Stimulated activated CD8-positive, alpha-beta memory T cell treated with anti-CD3 and anti-CD28 coated beads, Interleukin-12 subunit alpha, Interleukin-12 subunit beta, amount 100 ng/mL, for 4 hours (primary cell): ENCODE measurements at regions not wholly inside any gene's neighbourhood (a gene's known extent, or its start where the extent isn't known, plus 50 kb on each side); places are given as distances from the start of the nearest gene placed in this dataset.
"Not testable (repeated sequence)": the region's sequence is repeated elsewhere in the genome, so short reads cannot be mapped to it uniquely, and the experiment has no call there.

Experiments
- DNase-seq: peaks from one replicate; pipeline ENCODE4 v3.0.0-alpha.2; 2020; ENCODE audit warnings: low read depth

GRCh38 chr2:147414656-147415055 is 430.2 kb upstream of the ACVR2A start:
- DNase-seq = not testable (repeated sequence)

DNA sequence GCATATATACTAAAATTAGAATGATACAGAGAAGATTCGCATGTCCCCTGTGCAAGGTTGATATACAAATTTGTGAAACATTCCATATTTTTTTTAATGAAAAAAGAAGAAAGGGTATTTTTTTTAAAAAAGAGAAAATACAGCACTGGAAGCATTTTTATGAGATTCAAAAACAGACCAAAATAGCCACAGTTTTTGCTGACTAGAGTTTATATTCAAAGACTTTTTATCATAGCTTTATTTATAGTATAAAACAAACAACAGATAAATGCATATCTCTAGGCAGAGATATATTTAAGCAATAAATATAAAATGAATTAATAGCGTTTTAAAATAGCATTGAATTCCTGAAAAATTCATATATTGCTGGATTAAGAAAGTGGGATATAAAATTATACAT is 436.5 kb upstream of the ACVR2A start:
- DNase-seq = no peak

GRCh38 chr2:147405651-147406050 is 439.2 kb upstream of the ACVR2A start:
- DNase-seq = no peak

DNA sequence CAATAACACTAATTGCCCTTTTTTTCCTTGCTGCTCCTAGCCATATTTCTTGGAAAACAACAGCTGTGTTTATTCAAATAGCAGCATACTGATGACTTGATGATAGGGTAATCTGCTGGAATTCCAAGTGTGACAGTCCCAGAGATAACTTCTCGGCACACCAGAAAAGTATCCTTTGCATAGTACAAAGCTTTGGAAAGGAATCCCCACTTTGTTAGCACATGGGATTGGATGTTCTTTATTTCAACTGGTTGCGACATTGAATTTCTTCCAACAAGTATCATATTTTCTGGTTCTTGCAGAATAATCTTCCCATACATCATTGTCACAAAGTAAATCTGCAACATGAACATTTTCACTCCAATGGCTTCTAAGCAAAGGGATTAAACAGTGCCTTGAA is 445.8 kb upstream of the ACVR2A start:
- no peak for DNase-seq

- DNase-seq = no peak
These were observed 446.5 kb upstream of the ACVR2A start for GRCh38 chr2:147398301-147398700.

GRCh38 chr2:147396890-147397289 is 447.9 kb upstream of the ACVR2A start:
- no peak for DNase-seq

DNA sequence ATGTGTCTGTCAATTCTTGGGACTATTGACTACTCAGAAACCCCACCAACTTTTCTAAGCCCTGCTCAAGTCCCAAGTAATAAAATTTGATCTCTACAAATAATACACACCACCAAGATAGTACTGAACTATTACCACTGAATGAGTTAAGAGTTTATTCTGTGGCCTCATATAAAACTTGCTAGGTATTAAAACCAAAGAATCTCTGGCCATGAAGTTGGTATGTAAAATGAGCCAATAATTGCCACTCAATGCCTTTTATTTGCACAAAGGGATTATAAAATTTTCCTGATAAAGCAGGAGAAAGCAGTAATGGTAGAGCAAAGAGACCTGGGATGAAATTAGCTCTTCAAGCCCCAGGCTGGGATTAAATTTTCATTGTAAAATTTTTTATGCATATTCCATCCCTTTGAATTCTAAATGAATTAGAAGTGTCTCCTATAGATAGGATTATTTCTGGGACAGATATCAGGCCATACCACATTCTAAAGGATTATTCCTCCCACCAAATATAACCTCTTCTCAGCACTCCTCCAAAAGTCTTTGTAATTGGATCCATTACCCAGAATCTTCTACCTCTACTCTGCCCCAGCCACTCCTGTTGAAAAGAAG is 450.5 kb upstream of the ACVR2A start:
- no peak for DNase-seq

GRCh38 chr2:147392180-147392579 is 452.6 kb upstream of the ACVR2A start:
- no peak for DNase-seq

GRCh38 chr2:147390475-147390874 is 454.4 kb upstream of the ACVR2A start:
- DNase-seq = no peak

DNA sequence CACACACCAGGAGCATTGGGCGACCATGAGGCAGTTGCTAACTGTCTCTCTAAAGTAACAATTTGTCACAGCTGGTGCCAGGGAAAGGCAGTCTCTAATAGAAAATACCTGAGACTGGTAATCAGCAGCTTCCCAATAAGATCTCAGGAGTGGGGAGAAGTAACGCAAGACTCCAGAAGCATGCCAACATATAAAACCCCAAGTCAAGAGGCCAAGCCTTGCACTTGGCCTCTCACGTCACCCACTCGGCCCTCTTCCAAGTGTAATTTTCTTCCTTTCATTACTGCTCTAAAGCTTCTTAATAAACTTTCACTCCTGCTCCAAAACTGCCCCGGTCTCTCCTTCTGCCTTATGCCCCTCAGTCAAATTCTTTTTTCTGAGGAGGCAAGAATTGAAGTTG is 455.6 kb upstream of the ACVR2A start:
- no peak for DNase-seq

- no peak for DNase-seq
These were observed 456.6 kb upstream of the ACVR2A start for GRCh38 chr2:147388217-147388616.

DNA sequence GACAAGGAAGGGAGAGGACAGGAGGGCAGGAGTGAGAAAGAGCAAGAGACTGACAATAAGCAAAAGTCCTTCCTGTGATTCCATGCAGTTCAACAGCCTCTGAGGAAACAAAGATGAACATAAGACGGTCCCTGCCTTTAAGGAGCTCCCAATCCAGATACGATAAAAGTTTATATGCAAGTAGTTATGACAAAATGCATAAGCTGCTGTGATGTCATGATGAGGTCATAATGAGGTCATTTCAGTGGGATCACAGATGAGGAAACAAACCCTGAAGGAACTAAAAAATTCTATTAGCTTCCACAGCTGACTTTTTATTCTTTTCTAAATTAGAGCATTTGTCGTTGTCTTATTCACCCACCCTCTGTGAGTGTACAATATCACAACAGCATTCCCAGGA is 458.5 kb upstream of the ACVR2A start:
- DNase-seq = no peak

DNA sequence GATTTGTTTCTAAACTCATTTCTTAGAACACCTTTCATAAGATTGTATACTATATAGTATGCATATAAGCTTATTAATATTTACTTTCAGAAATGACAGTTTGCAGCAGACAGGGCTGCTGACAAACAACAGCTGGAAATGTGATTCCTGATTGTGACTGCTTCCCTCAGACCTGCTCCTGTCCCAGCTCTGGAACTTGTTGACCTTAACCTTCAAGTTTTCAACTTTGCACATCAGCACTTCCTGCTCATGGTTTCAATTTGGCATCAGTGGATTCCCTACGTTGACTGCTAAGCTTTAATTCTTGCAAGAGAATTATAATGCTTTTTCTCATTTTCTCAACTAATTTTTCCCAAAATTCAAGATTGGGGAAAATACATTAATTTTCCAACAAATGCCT is 459.2 kb upstream of the ACVR2A start:
- DNase-seq = no peak

DNA sequence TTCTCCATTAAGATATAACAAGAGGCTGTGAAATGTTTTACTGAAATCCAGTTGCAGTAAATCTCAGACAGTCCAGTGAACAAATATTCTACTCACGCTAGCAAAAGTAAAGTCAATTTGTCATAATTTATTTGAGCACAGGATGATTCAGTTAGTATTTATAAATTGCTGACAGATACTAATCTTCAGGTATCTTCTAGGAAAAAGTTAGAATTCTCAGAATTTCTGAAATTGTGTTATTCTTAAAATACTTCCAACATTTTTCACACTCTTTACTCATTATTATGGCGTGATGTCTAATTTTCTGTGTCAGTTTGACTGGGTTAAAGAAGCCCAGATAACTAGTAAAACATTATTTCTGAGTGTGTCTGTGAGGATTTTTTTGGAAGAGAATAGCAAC is 460.2 kb upstream of the ACVR2A start:
- DNase-seq = no peak

DNA sequence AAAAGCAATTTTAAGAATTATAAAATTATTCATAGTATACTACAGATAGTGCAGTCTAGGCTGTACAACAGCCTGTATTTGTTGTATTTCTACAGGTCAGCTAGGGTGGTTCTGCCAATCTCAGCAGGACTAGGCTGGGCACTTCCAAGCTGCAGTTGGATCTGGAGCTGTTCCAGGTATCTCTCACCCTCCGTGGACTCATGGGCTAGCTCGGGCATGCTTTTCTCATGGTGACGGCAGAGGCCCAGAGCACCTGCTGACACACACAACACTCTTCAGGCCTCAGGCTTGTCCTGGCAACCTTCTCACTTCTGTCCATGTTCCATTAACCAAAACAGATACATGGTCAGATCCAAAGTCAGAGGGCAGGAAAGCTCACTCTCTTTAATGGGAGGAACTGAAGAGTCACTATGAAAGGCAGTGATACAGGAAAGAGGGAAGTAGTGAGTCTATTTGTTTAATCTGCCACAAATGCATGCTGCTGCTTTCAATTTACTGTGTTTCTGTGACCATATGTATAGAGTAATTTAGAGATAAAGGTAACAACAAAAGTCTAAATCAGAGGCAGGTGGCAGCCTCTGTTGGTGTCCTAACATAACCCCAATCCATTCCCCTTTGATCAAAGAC is 462.4 kb upstream of the ACVR2A start:
- no peak for DNase-seq

GRCh38 chr2:147378403-147378802 is 466.4 kb upstream of the ACVR2A start:
- DNase-seq = no peak

DNA sequence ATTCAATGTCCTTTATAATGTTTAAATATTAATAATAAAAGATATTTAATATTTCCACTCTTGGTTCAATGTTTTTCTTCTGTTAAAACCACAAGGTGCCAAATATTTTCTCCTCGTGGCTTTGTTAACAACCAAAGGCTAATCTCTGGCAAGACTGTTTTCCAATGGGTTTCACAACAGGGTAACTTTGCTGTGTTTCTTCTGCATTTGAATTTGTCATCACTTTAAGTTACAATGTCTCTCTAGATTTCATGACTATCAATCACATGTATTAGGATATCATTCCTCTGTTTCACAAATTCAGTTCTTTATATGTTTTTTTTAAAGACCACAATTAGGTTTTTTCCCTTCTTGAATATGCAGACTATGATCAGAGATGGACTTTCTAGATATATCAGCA is 469.8 kb upstream of the ACVR2A start:
- DNase-seq = no peak

DNA sequence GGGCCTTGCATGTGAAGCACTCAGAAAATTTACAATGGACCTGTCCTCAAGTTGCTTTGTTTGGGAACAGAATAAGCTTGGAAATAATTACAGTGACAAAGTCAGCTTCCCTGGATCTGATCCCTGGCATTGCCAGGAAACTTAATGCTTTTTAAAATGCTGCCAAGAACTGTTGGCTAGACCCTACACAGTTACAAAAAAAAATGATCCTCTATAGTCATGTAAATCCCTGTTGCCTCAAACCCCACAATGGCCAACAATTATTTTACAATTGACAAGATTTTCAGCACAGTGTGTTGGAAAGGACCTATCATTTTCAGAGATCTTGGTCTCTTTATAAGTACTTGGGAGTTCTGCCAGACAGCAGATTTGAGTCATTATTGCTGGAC is 470.4 kb upstream of the ACVR2A start:
- no peak for DNase-seq

GRCh38 chr2:147373800-147374422 is 470.9 kb upstream of the ACVR2A start:
- no peak for DNase-seq

- no peak for DNase-seq
These were observed 476.5 kb upstream of the ACVR2A start for GRCh38 chr2:147368306-147368705.

DNA sequence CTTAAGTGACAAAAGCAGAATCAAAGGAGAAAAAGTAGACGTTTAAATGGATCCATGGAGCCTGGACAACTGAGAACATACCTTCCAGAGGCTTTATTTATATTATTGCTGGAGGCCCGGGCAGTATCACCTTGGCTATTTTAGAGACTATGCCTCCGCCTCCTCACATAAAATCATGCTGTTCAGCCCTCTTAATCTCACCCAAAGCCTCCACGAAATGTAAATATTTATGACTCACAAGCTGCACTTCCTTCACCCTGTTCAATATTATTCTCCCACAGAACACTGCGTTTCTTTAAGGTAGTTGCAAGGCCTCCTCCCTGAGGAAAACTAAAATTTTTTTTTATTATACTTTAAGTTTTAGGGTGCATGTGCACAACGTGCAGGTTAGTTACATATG is 478.6 kb upstream of the ACVR2A start:
- DNase-seq = no peak

DNA sequence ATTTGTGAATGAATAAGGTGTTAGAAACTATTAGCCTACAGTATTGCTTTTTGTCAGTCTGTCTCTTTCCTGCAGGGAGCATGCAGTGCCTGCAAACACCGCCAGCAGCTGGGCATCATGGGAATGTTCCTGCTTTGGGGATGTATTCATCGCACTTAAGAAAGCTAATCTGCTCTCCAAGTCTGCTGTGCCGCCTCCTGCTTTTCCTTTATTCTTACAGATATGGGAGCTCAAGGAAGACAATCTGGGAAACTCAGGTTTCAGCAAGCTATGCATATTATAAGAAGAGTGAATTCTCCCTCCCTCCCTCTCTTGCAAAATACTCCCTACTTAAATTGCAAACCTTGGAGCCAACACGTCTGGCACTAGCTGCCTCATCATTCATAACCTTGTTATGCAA is 479.2 kb upstream of the ACVR2A start:
- DNase-seq = no peak

DNA sequence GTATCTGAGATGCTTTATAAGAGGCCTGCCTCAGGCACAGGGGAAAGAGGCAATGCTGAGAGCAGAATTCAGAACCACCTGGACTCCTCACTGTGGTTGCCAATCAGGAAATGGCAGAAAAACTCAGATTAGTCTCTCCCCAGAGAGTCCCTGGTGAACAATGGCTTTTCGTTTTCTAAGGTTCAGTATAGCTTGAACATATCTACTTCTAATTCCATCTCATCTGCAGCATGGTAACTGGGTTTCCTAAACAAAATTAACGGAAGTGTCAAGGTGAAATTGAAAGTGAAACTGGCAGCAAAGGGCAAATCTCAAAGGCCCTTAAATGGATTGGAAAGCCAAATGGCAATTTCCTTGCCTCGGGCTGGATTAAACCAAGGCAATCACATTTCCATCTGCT is 480.2 kb upstream of the ACVR2A start:
- no peak for DNase-seq

DNA sequence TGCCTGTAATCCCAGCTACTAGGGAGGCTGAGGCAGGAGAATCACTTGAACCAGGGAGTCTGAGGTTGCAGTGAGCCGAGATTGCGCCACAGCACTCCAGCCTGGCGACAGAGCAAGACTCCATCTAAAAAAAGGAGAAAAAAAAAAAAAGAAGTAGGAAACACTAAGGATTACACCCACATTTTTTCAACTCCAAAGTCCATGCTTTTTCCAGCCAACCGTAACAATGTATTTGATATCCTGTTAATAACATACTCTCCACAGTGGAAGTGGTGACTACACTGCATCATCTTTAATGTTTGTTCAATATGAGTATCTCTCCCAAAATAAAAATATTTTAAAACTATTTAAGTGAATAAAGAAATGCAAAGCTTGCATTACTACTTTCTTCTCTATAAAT is 481.6 kb upstream of the ACVR2A start:
- no peak for DNase-seq
